ENCODE measurements at regions not wholly inside any gene's neighbourhood (a gene's known extent, or its start where the extent isn't known, plus 50 kb on each side); places are given as distances from the start of the nearest gene placed in this dataset.

- no peak overlapping the region for H3K4me3 ChIP-seq (ENCODE audit: control insufficient read depth, low read depth, low read length)
- TF ChIP-seq CTCF (IDR thresholded peaks at IDR 0.05; ENCODE audit: control insufficient read depth, insufficient read depth, low read depth, low read length, missing control alignments), result no peak
- DNase-seq (ENCODE audit: low read depth), result no peak
Observed at GRCh38 chr2:41709702-41710599, 337.9 kb upstream of the PKDCC start.

- no peak overlapping the region for H3K4me3 ChIP-seq (ENCODE audit: control insufficient read depth, low read depth, low read length)
- DNase-seq (ENCODE audit: low read depth), result no peak
- TF ChIP-seq CTCF (IDR thresholded peaks at IDR 0.05; ENCODE audit: control insufficient read depth, insufficient read depth, low read depth, low read length, missing control alignments), result no peak
Observed at GRCh38 chr2:41710944-41711343, 336.9 kb upstream of the PKDCC start.

- TF ChIP-seq CTCF (IDR thresholded peaks at IDR 0.05; ENCODE audit: control insufficient read depth, insufficient read depth, low read depth, low read length, missing control alignments), result no peak
- H3K4me3 ChIP-seq (ENCODE audit: control insufficient read depth, low read depth, low read length), result no peak overlapping the region
- no peak for DNase-seq (ENCODE audit: low read depth)
Observed at GRCh38 chr2:41711736-41712135, 336.1 kb upstream of the PKDCC start.

GRCh38 chr2:41716497-41716896 lies 331.3 kb upstream of the PKDCC start:
- no peak overlapping the region for H3K4me3 ChIP-seq (ENCODE audit: control insufficient read depth, low read depth, low read length)
- no peak for DNase-seq (ENCODE audit: low read depth)
- TF ChIP-seq CTCF (IDR thresholded peaks at IDR 0.05; ENCODE audit: control insufficient read depth, insufficient read depth, low read depth, low read length, missing control alignments), result no peak

GRCh38 chr2:41717839-41718238 lies 330.0 kb upstream of the PKDCC start:
- no peak for DNase-seq (ENCODE audit: low read depth)
- H3K4me3 ChIP-seq (ENCODE audit: control insufficient read depth, low read depth, low read length), result no peak overlapping the region
- no peak for TF ChIP-seq CTCF (IDR thresholded peaks at IDR 0.05; ENCODE audit: control insufficient read depth, insufficient read depth, low read depth, low read length, missing control alignments)

GRCh38 chr2:41718705-41719104 lies 329.1 kb upstream of the PKDCC start:
- no peak overlapping the region for H3K4me3 ChIP-seq (ENCODE audit: control insufficient read depth, low read depth, low read length)
- no peak for DNase-seq (ENCODE audit: low read depth)
- no peak for TF ChIP-seq CTCF (IDR thresholded peaks at IDR 0.05; ENCODE audit: control insufficient read depth, insufficient read depth, low read depth, low read length, missing control alignments)
